Posterior vena cava (tissue), 2 donors: ENCODE measurements at regions not wholly inside any gene's neighbourhood (a gene's known extent, or its start where the extent isn't known, plus 50 kb on each side); places are given as distances from the start of the nearest gene placed in this dataset.
"Not testable (repeated sequence)": the region's sequence is repeated elsewhere in the genome, so short reads cannot be mapped to it uniquely, and the experiment has no call there.

Experiments used
- DNase-seq: peaks from one replicate; pipeline ENCODE4 v3.0.0-alpha.2; 2020; ENCODE audit warnings: low spot score
- intact Hi-C, 2 donors: fragments of 100-400 bp; cut with DNase I; formaldehyde crosslinking; loops; one replicate each; pipeline versions ENCODE4 v1.14.1 to v1.14.2; 2022 to 2023
- donor health status: DM: yes; HTN: yes; CAD: no.
- donor health status: DM: yes; HTN: yes; CAD: no.

DNA sequence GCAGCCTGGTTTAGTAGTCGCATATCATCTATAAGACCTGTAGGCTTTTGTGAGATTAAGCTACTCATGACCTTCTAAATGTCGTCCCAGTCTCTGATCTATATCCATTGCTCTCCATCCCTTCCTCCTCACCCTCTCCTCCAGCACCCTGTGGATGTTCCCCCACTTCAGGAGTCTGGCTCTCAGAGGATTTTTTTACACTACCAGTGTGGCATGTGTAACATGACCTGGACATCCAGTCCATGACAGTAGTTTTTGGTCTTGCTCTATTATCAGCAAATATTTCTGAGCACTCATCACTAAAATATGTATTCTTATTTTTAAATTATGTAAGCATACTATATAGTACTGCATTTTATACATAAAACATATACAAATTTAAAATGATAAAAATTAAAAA lies 142.1 kb downstream of the DYRK2 start:
- DNase-seq, result no peak
- intact Hi-C loops, result loop anchor here in 1 of 2 donors (10.0 kb wide), 1 partner anchor 136 kb away; no protein-coding TSS in a partner anchor

GRCh38 chr12:67791362-67791761 lies 142.8 kb downstream of the DYRK2 start:
- not testable (repeated sequence) for DNase-seq
- intact Hi-C loops, result loop anchor here in 1 of 2 donors (10.0 kb wide), 1 partner anchor 137 kb away; no protein-coding TSS in a partner anchor

DNA sequence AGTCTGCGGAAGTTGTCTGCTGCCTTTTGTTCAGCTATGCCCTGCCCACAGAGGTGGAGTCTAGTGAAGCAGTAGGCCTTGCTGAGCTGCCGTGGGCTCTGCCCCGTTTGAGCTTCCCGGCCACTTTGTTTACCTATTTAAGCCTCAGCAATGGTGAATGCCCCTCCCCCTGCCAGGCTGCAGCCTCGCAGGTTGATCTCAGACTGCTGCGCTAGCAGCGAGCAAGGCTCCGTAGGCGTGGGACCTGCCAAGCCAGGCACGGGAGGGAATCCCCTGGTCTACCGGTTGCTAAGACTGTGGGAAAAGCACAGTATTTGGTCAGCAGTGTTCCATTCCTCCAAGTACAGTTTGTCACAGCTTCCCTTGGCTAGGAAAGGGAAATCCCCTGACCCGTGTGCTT lies 143.6 kb downstream of the DYRK2 start:
- intact Hi-C loops, result loop anchor here in 1 of 2 donors (10.0 kb wide), 1 partner anchor 137 kb away; no protein-coding TSS in a partner anchor

GRCh38 chr12:67794161-67794560 lies 145.6 kb downstream of the DYRK2 start:
- intact Hi-C loops, result loop anchor here in 1 of 2 donors (10.0 kb wide), 1 partner anchor 139 kb away; no protein-coding TSS in a partner anchor
- no peak for DNase-seq

More for the DNA sequence above, 143.6 kb downstream of the DYRK2 start:
- no peak for DNase-seq

- intact Hi-C loops, result loop anchor here in 1 of 2 donors (10.0 kb wide), 1 partner anchor 140 kb away; no protein-coding TSS in a partner anchor
- DNase-seq, result no peak
Measured at GRCh38 chr12:67795236-67795635, 146.7 kb downstream of the DYRK2 start.

- no peak for DNase-seq
- intact Hi-C loops, result loop anchor here in 1 of 2 donors (10.0 kb wide), 1 partner anchor 142 kb away; no protein-coding TSS in a partner anchor
Measured at GRCh38 chr12:67797185-67797741, 148.7 kb downstream of the DYRK2 start.

- DNase-seq, result no peak
- intact Hi-C loops, result loop anchor here in 1 of 2 donors (10.0 kb wide), 1 partner anchor 143 kb away; no protein-coding TSS in a partner anchor
Measured at GRCh38 chr12:67797753-67798152, 149.2 kb downstream of the DYRK2 start.

DNA sequence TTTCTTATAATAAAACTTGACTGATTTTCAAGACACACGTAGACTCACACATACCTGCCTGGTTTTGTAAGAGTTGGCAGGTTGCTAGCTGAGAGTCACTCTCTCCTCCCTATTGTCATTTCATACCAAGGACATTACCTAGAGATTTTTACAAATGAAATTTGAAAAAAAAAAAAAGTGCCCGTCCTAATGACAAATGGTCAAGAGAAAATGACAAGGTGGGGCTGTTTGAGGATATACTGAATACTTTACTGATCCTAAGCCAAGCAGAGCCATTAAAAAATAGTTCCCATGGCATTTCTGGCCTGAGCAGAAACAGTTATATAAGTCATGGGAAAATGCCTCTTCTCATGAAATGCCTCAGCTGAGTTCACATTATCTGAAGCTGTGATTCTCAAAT lies 150.2 kb downstream of the DYRK2 start:
- DNase-seq, result no peak
- intact Hi-C loops, result loop anchor here in 1 of 2 donors (10.0 kb wide), 1 partner anchor 144 kb away; no protein-coding TSS in a partner anchor

GRCh38 chr12:67802731-67803130 lies 154.2 kb downstream of the DYRK2 start:
- intact Hi-C loops, result no loop called here

GRCh38 chr12:67803278-67803993 lies 154.9 kb downstream of the DYRK2 start:
- DNase-seq, result no peak
- intact Hi-C loops, result no loop called here

More at GRCh38 chr12:67802731-67803130, 154.2 kb downstream of the DYRK2 start:
- DNase-seq, result no peak

- no peak for DNase-seq
- intact Hi-C loops, result no loop called here
Measured at GRCh38 chr12:67804168-67804567, 155.6 kb downstream of the DYRK2 start.

GRCh38 chr12:67807814-67808213 lies 159.3 kb downstream of the DYRK2 start:
- no peak for DNase-seq
- intact Hi-C loops, result no loop called here

GRCh38 chr12:67810166-67810565 lies 161.6 kb downstream of the DYRK2 start:
- DNase-seq, result no peak
- intact Hi-C loops, result no loop called here

GRCh38 chr12:67811437-67812361 lies 163.2 kb downstream of the DYRK2 start:
- no peak for DNase-seq
- intact Hi-C loops, result no loop called here

- no peak for DNase-seq
- intact Hi-C loops, result no loop called here
Measured at GRCh38 chr12:67813456-67813904, 164.9 kb downstream of the DYRK2 start.

DNA sequence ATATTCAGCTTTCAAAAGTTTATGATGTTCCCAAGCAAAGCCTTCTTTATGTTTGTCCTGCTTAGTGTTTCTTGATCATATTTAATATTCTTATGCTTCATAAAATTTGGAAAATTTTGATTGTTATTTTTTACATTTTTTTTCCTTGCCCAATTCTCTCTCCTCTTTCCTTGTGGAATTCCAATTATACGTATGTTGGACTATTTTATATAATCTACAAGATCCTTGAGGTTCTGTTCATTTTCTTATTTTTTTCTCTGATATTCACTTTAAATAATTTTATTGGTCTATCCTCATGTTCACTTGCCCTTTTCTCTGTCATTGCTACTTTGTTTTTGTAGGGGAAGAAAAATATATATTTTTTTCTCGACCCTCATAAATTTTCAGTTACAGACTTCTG lies 167.7 kb downstream of the DYRK2 start:
- DNase-seq, result no peak
- intact Hi-C loops, result no loop called here

DNA sequence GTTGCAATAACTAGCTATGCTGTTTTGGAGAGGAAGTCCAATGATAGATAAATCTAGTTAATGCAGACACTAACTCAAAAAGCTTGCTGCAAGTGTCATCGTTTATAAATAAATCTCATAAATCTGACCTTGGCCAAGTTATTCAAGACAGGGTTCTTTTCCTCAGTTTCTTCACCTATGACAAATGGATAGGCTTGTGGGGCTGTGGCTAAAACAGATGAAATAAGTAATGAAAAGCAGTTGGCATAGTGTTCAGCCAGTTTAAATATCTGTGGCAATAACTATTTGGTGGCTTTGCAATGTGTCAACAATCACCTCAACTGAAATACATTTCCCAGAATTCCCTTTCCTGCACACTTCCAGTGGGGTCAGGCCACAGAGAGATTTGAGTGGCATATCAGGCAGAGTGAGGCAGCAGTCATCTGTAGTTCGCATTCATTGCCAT lies 169.9 kb downstream of the DYRK2 start:
- intact Hi-C loops, result no loop called here
- no peak for DNase-seq

DNA sequence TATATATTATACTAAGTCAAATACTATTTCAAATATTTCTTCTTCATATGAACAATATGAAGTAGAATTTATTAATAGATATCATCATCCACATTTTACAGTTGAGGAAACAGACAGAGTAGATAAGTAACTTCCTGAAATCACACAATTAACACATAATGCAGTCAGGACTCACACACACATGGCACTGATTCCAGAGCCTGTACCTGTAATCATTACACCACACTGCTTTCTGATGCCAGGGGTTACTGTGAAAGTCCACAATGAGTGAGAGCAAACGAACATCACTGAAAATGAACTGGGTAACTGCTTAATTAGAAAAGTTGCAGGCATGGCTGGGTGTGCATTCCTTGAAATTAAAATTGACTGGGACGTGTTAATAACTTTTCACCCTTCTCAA lies 169.3 kb upstream of the IFNG-AS1 start:
- DNase-seq, result no peak
- intact Hi-C loops, result no loop called here

- intact Hi-C loops, result no loop called here
- no peak for DNase-seq
Measured at GRCh38 chr12:67820694-67821093, 168.6 kb upstream of the IFNG-AS1 start.
